GM18858 (cell line): ENCODE measurements at regions not wholly inside any gene's neighbourhood (a gene's known extent, or its start where the extent isn't known, plus 50 kb on each side); places are given as distances from the start of the nearest gene placed in this dataset.

Experiments used
- ATAC-seq: cut with Tn5 transposase; IDR thresholded peaks from one replicate; pipeline ENCODE4 v1.9.1; 2021; ENCODE audit not compliant: unreplicated experiment

- ATAC-seq: no peak
Measured at GRCh38 chr5:104754311-104754995, 1191.9 kb upstream of the NUDT12 start.

- ATAC-seq: no peak
Measured at GRCh38 chr5:104751969-104752368, 1189.4 kb upstream of the NUDT12 start.

GRCh38 chr5:104739905-104740304 lies 1177.3 kb upstream of the NUDT12 start:
- no peak for ATAC-seq

GRCh38 chr5:104739503-104739902 lies 1176.9 kb upstream of the NUDT12 start:
- no peak for ATAC-seq

GRCh38 chr5:104736073-104736472 lies 1173.5 kb upstream of the NUDT12 start:
- ATAC-seq: no peak

GRCh38 chr5:104734046-104734445 lies 1171.5 kb upstream of the NUDT12 start:
- ATAC-seq: no peak

GRCh38 chr5:104733063-104733669 lies 1170.6 kb upstream of the NUDT12 start:
- no peak for ATAC-seq

- no peak for ATAC-seq
Measured at GRCh38 chr5:104731331-104731730, 1168.7 kb upstream of the NUDT12 start.

- ATAC-seq: no peak
Measured at GRCh38 chr5:104708027-104708426, 1145.4 kb upstream of the NUDT12 start.

GRCh38 chr5:104706600-104706999 lies 1144.0 kb upstream of the NUDT12 start:
- no peak for ATAC-seq

- no peak for ATAC-seq
Measured at GRCh38 chr5:104702212-104702611, 1139.6 kb upstream of the NUDT12 start.

GRCh38 chr5:104699438-104699837 lies 1136.8 kb upstream of the NUDT12 start:
- ATAC-seq: no peak

- no peak for ATAC-seq
Measured at GRCh38 chr5:104661256-104661655, 1098.7 kb upstream of the NUDT12 start.

GRCh38 chr5:104659497-104659896 lies 1096.9 kb upstream of the NUDT12 start:
- ATAC-seq: no peak

- ATAC-seq: no peak
Measured at GRCh38 chr5:104652271-104652861, 1089.8 kb upstream of the NUDT12 start.

- ATAC-seq: no peak
Measured at GRCh38 chr5:104650313-104651055, 1087.9 kb upstream of the NUDT12 start.

- no peak for ATAC-seq
Measured at GRCh38 chr5:104646416-104646815, 1083.8 kb upstream of the NUDT12 start.

- no peak for ATAC-seq
Measured at GRCh38 chr5:104643320-104643719, 1080.7 kb upstream of the NUDT12 start.

- ATAC-seq: no peak
Measured at GRCh38 chr5:104635227-104635626, 1072.6 kb upstream of the NUDT12 start.

- no peak for ATAC-seq
Measured at GRCh38 chr5:104628911-104629310, 1066.3 kb upstream of the NUDT12 start.

- ATAC-seq: no peak
Measured at GRCh38 chr5:104626122-104626521, 1063.5 kb upstream of the NUDT12 start.

GRCh38 chr5:104612005-104612404 lies 1049.4 kb upstream of the NUDT12 start:
- ATAC-seq: no peak
